Heart right ventricle (tissue), 16 donors: ENCODE measurements at regions not wholly inside any gene's neighbourhood (a gene's known extent, or its start where the extent isn't known, plus 50 kb on each side); places are given as distances from the start of the nearest gene placed in this dataset.

Experiments
- ATAC-seq, 8 donors: fragments of 200-7000 bp; cut with Tn5 transposase; one replicate each; pipeline ENCODE4 v1.9.1; 2020; ENCODE audit warnings: mild to moderate bottlenecking in 8 of 8, moderate library complexity in 8 of 8, moderate number of reproducible peaks in 1 of 8
- DNase-seq, 2 donors: peaks; one replicate each; pipeline ENCODE4 v3.0.0-alpha.2; 2020
- H3K27ac ChIP-seq, 10 donors: fragments of 200-600 bp; sonication (generic) in 2 of 10; one replicate each; pipeline versions ENCODE4 v1.5.0 to v1.8.0; 2020 to 2022; ENCODE audit warnings: mild to moderate bottlenecking in 3 of 10
- H3K27me3 ChIP-seq, 7 donors: fragments of 200-600 bp; one replicate each; pipeline ENCODE4 v1.8.0; 2021 to 2022; ENCODE audit warnings: mild to moderate bottlenecking in 2 of 7
- H3K36me3 ChIP-seq, 9 donors: fragments of 200-600 bp; sonication (generic) in 1 of 9; one replicate each; pipeline versions ENCODE4 v1.5.0 to v1.8.0; 2020 to 2022; ENCODE audit warnings: mild to moderate bottlenecking in 2 of 9
- H3K4me1 ChIP-seq, 9 donors: fragments of 200-600 bp; sonication (generic) in 1 of 9; one replicate each; pipeline versions ENCODE4 v1.5.0 to v1.8.0; 2020 to 2022; ENCODE audit warnings: mild to moderate bottlenecking in 4 of 9
- H3K4me3 ChIP-seq, 10 donors: fragments of 200-600 bp; sonication (generic) in 2 of 10; one replicate each; pipeline versions ENCODE4 v1.5.0 to v1.8.0; 2020 to 2022; ENCODE audit warnings: mild to moderate bottlenecking in 7 of 10, moderate library complexity in 2 of 10
- H3K9me3 ChIP-seq, 11 donors: fragments of 200-600 bp in 10 of 11; sonication (generic) in 2 of 11; one replicate each; pipeline versions ENCODE4 v1.5.0 to v1.8.0; 2013 to 2022; ENCODE audit warnings: mild to moderate bottlenecking in 2 of 11, control low read depth in 1 of 11, moderate library complexity in 1 of 11
- WGBS, 2 donors: extraction: QIAGEN DNeasy Blood & Tissue Kit; methylation state at CpG; one replicate each; pipeline ENCODE4 v1.1.7; 2013; ENCODE audit warnings: inconsistent platforms in 1 of 2; 5-methylcytosine and 5-hydroxymethylcytosine counted together
- intact Hi-C, 10 donors: fragments of 100-400 bp; cut with DNase I; formaldehyde crosslinking; loops; one replicate each; pipeline versions ENCODE4 v1.11.1 to v1.14.2; 2022
- TF ChIP-seq, protein P1 (sequence below), 9 donors: fragments of 200-600 bp; sonication (generic) in 2 of 9; IDR thresholded peaks; one replicate each; pipeline versions ENCODE4 v1.5.0 to v1.8.0; 2021 to 2022; ENCODE audit warnings: antibody characterized with exemption in 9 of 9, mild to moderate bottlenecking in 5 of 9, moderate library complexity in 1 of 9
- donor health status: Arrhythmogenic right ventricular cardiomyopathy.
- donor health status: ischemic (EF 13 %, LVEDD 7.1; RV severe dilation, severe dysfunction).
- donor health status: healthy with polysubstance abuse.
- donor health status: DM: no; HTN: yes; CAD: no.
- donor health status: DM: no; HTN: no; CAD: no.
- donor health status: ischemic (EF 25% LVEDD 6.9; RV normal size, moderate dysfunction).
- donor health status: ischemic (EF 25% LVEDD 5.7; RV mildly dilated, moderate dysfunction).
- donor health status: healthy.
- donor health status: DM: yes; HTN: yes; CAD: no.
- donor health status: Ischemic cardiomyopathy.
- donor health status: ischemic (EF 35%, LVEDD 5.7; RV mildly dilated, moderate dysfunction).
- donor health status: nonischemic (EF 11% LVEDD 7.7; RV severe dilation, severe dysfunction).
- donor health status: DM: yes; HTN: yes; CAD: no.
- donor health status: PGD.
- donor health status: ischemic (EF 29% LVEDD 5.4; RV normal size, mild dysfunction).
- donor health status: nonischemic (EF 23%, LVEDD 6.1; RV moderate dilation, normal function).

DNA sequence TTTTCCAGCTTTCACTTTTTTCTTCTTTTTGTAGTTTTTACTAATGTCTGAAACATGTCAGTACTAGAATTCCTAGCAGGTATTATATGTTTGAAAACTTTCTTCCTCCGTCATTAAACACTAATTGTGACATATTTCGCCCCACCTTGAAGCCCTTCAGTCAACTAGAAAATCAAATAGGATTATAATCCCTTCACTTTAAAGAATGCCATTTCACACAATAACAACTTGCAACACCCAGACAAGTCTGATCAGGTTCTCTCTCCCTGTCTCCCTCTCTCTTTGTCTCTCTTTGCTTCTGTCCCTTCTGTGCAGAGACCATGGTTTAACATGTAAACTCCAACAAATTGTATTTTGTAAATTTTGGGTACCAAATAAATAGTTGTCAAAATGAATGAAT, 373.5 kb downstream of the SEMA3D start:
- no peaks in the 10 kb centered on the region for H3K36me3 ChIP-seq
- H3K9me3 ChIP-seq = no peaks in the 10 kb centered on the region
- H3K4me3 ChIP-seq = no peak overlapping the region
- no peak for ATAC-seq
- intact Hi-C loops = no loop called here
- TF ChIP-seq, protein P1, sequence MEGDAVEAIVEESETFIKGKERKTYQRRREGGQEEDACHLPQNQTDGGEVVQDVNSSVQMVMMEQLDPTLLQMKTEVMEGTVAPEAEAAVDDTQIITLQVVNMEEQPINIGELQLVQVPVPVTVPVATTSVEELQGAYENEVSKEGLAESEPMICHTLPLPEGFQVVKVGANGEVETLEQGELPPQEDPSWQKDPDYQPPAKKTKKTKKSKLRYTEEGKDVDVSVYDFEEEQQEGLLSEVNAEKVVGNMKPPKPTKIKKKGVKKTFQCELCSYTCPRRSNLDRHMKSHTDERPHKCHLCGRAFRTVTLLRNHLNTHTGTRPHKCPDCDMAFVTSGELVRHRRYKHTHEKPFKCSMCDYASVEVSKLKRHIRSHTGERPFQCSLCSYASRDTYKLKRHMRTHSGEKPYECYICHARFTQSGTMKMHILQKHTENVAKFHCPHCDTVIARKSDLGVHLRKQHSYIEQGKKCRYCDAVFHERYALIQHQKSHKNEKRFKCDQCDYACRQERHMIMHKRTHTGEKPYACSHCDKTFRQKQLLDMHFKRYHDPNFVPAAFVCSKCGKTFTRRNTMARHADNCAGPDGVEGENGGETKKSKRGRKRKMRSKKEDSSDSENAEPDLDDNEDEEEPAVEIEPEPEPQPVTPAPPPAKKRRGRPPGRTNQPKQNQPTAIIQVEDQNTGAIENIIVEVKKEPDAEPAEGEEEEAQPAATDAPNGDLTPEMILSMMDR (IDR thresholded peaks at IDR 0.05) = no peak
- no peaks in the 10 kb centered on the region for H3K27me3 ChIP-seq
- DNase-seq = no peak
- H3K4me1 ChIP-seq = peaks cover 0 to 21% (median 8%) of the 10 kb centered on the region in 9 donors
- H3K27ac ChIP-seq = no peak overlapping the region
- 96 to 97% methylated on average over 2 of the region's 2 CpGs for WGBS, 2 donors

DNA sequence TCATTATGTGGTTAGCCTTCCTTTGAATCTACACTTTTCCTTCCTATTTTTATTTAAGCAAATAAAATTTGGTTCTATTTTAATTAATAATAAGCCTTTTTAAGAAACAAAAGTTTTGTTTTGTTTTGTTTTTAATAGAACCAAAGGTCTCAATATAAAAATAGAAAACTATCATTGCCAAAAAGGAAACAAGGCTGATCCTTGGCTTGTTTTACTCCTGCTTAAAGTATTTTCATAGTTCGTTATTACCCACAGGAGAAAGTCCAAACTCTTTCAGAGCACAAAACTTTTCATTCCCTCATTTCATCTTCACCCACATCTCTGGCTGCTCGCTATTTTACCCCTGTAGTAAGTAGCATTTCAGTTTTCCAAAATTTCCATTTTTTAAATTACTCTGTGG, 374.8 kb downstream of the SEMA3D start:
- 52 to 57% methylated on average over 2 of the region's 2 CpGs for whole genome bisulfite sequencing, 2 donors
- DNase-seq = no peak
- no peak overlapping the region for H3K4me3 ChIP-seq
- no peak overlapping the region for H3K27ac ChIP-seq
- TF ChIP-seq, protein P1 (IDR thresholded peaks at IDR 0.05) = no peak
- H3K36me3 ChIP-seq = no peaks in the 10 kb centered on the region
- peaks cover 0 to 21% (median 8%) of the 10 kb centered on the region in 9 donors for H3K4me1 ChIP-seq
- ATAC-seq = no peak
- no peaks in the 10 kb centered on the region for H3K27me3 ChIP-seq
- H3K9me3 ChIP-seq = no peaks in the 10 kb centered on the region
- intact Hi-C loops = no loop called here

DNA sequence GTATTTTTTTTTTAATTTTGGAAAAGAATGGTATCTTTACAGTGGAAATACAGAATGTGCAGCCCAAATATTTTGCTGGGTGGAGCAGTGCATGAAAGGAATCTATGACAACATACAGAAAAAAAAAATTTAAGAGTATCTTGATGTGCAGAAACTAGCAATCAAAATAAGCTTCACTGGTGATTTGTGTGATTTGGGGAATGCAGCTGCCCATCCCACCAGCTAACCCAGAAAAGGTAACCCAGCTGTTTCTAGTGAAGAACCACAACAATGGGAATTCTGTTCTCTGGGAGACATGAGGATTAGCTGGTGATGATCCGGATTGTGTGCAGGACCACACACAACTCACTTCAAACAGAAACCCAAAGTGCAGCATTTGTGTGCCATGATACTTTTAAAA, 375.5 kb downstream of the SEMA3D start:
- TF ChIP-seq, protein P1 (IDR thresholded peaks at IDR 0.05) = no peak
- H3K27ac ChIP-seq = no peak overlapping the region
- DNase-seq = no peak
- no peaks in the 10 kb centered on the region for H3K36me3 ChIP-seq
- H3K4me3 ChIP-seq = no peak overlapping the region
- no peaks in the 10 kb centered on the region for H3K27me3 ChIP-seq
- peaks cover 0 to 21% (median 8%) of the 10 kb centered on the region in 9 donors for H3K4me1 ChIP-seq
- no peaks in the 10 kb centered on the region for H3K9me3 ChIP-seq
- intact Hi-C loops = no loop called here
- 54 to 63% methylated on average over 1 of the region's 1 CpG for WGBS, 2 donors
- no peak for ATAC-seq

DNA sequence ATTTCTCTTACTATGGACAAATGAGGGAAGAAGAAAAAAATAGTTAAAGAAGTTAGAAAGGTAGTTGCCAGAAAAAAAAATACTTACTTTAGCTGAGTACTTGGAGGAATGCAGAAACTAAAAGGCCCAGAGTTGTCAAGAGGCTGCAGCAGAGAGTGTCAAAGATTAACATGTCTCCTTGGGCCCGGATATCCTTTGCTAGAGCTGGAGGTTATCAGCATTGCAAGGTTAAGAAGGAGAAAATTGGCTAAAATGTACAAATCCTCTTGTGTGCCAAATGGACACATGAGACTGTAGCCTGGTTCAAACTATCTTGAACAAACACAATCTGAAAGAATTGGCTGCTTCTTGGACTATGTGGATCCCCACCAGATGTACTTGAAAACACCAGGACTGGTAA, 377.0 kb downstream of the SEMA3D start:
- Histone ChIP-seq H3K36me3 (no peaks in the 10 kb centered on the region), H3K4me1 (peaks cover 0 to 21% (median 8%) of the 10 kb centered on the region in 9 donors), H3K27ac (no peak overlapping the region), H3K27me3 (no peaks in the 10 kb centered on the region), H3K4me3 (no peak overlapping the region), H3K9me3 (no peaks in the 10 kb centered on the region)
- intact Hi-C loops = loop anchor here in 1 of 10 donors (10.0 kb wide), 1 partner anchor 65 kb away; no protein-coding TSS in a partner anchor
- 37 to 44% methylated on average over 1 of the region's 1 CpG for WGBS, 2 donors
- TF ChIP-seq, protein P1 (IDR thresholded peaks at IDR 0.05) = no peak
- DNase-seq = no peak
- ATAC-seq = no peak
